ENCODE measurements at regions not wholly inside any gene's neighbourhood (a gene's known extent, or its start where the extent isn't known, plus 50 kb on each side); places are given as distances from the start of the nearest gene placed in this dataset.

- no peak for TF ChIP-seq CTCF (IDR thresholded peaks at IDR 0.05)
These were observed 199.5 kb downstream of the TTC32 start for GRCh38 chr2:19702267-19702666.

GRCh38 chr2:19700861-19701585, 200.8 kb downstream of the TTC32 start:
- Mint-ChIP-seq H3K27ac (no peak overlapping the region), H3K27me3 (ENCODE audit: low read depth, poor library complexity) (peaks cover 3% of the 10 kb centered on the region), H3K9me3 (peaks cover 31% of the 10 kb centered on the region), H3K36me3 (ENCODE audit: low read depth) (peaks cover 17% of the 10 kb centered on the region), H3K4me3 (no peak overlapping the region), H3K4me1 (peaks cover 55% of the 10 kb centered on the region)
- TF ChIP-seq CTCF (IDR thresholded peaks at IDR 0.05) = no peak
- no peak for DNase-seq

More at GRCh38 chr2:19702267-19702666, 199.5 kb downstream of the TTC32 start:
- Mint-ChIP-seq H3K9me3 (peaks cover 19% of the 10 kb centered on the region), H3K36me3 (ENCODE audit: low read depth) (peaks cover 9% of the 10 kb centered on the region), H3K4me3 (no peak overlapping the region), H3K27me3 (ENCODE audit: low read depth, poor library complexity) (peaks cover 3% of the 10 kb centered on the region), H3K4me1 (peaks cover 68% of the 10 kb centered on the region), H3K27ac (no peak overlapping the region)
- DNase-seq = no peak

GRCh38 chr2:19697131-19697530, 204.7 kb downstream of the TTC32 start:
- no peak overlapping the region for H3K4me3 Mint-ChIP-seq
- TF ChIP-seq CTCF (IDR thresholded peaks at IDR 0.05) = no peak
- H3K4me1 Mint-ChIP-seq = peaks cover 36% of the 10 kb centered on the region
- peaks cover 33% of the 10 kb centered on the region for H3K9me3 Mint-ChIP-seq
- H3K27me3 Mint-ChIP-seq (ENCODE audit: low read depth, poor library complexity) = peaks cover 10% of the 10 kb centered on the region
- DNase-seq = no peak
- peaks cover 19% of the 10 kb centered on the region for H3K36me3 Mint-ChIP-seq (ENCODE audit: low read depth)
- H3K27ac Mint-ChIP-seq = no peak overlapping the region

- Mint-ChIP-seq H3K36me3 (ENCODE audit: low read depth) (peaks cover 19% of the 10 kb centered on the region), H3K27me3 (ENCODE audit: low read depth, poor library complexity) (peaks cover 10% of the 10 kb centered on the region), H3K27ac (no peak overlapping the region), H3K4me3 (no peak overlapping the region), H3K9me3 (peaks cover 25% of the 10 kb centered on the region), H3K4me1 (peaks cover 32% of the 10 kb centered on the region)
- no peak for DNase-seq
- no peak for TF ChIP-seq CTCF (IDR thresholded peaks at IDR 0.05)
These were observed 206.1 kb downstream of the TTC32 start for GRCh38 chr2:19695706-19696105.

GRCh38 chr2:19691892-19692291, 209.9 kb downstream of the TTC32 start:
- H3K9me3 Mint-ChIP-seq = peaks cover 11% of the 10 kb centered on the region
- H3K27ac Mint-ChIP-seq = no peak overlapping the region
- no peak overlapping the region for H3K4me3 Mint-ChIP-seq
- peaks cover 8% of the 10 kb centered on the region for H3K36me3 Mint-ChIP-seq (ENCODE audit: low read depth)
- DNase-seq = no peak
- no peak for TF ChIP-seq CTCF (IDR thresholded peaks at IDR 0.05)
- H3K4me1 Mint-ChIP-seq = peaks cover 19% of the 10 kb centered on the region
- peaks cover 11% of the 10 kb centered on the region for H3K27me3 Mint-ChIP-seq (ENCODE audit: low read depth, poor library complexity)

- H3K4me3 Mint-ChIP-seq = no peak overlapping the region
- H3K27me3 Mint-ChIP-seq (ENCODE audit: low read depth, poor library complexity) = peaks cover 11% of the 10 kb centered on the region
- no peaks in the 10 kb centered on the region for H3K9me3 Mint-ChIP-seq
- TF ChIP-seq CTCF (IDR thresholded peaks at IDR 0.05) = no peak
- H3K4me1 Mint-ChIP-seq = peaks cover 30% of the 10 kb centered on the region
- H3K36me3 Mint-ChIP-seq (ENCODE audit: low read depth) = no peaks in the 10 kb centered on the region
- H3K27ac Mint-ChIP-seq = no peak overlapping the region
- DNase-seq = no peak
These were observed 211.4 kb downstream of the TTC32 start for GRCh38 chr2:19690429-19690828.
